ENCODE measurements at regions not wholly inside any gene's neighbourhood (a gene's known extent, or its start where the extent isn't known, plus 50 kb on each side); places are given as distances from the start of the nearest gene placed in this dataset.

- Histone ChIP-seq H3K4me3 (ENCODE audit: low read length) (no peak overlapping the region), H3K27ac (ENCODE audit: low read length) (no peak overlapping the region), H3K27me3 (ENCODE audit: insufficient read depth, low read length) (peaks cover 15% of the 10 kb centered on the region), H3K4me1 (ENCODE audit: insufficient read depth, low read length) (peaks cover 4% of the 10 kb centered on the region; the same call in 1 of the 2 replicates), H3K9me3 (ENCODE audit: insufficient read depth, low read depth, low read length) (no peaks in the 10 kb centered on the region), H3K36me3 (ENCODE audit: insufficient read depth, low read depth, low read length) (no peaks in the 10 kb centered on the region), H3K9ac (ENCODE audit: low read depth, low read length) (no peak overlapping the region)
These were observed 109.7 kb downstream of the NOL4 start for GRCh38 chr18:34114996-34115395.

GRCh38 chr18:34108206-34108605, 116.5 kb downstream of the NOL4 start:
- Histone ChIP-seq H3K36me3 (ENCODE audit: insufficient read depth, low read depth, low read length) (no peaks in the 10 kb centered on the region), H3K4me1 (ENCODE audit: insufficient read depth, low read length) (no peaks in the 10 kb centered on the region), H3K27me3 (ENCODE audit: insufficient read depth, low read length) (no peaks in the 10 kb centered on the region), H3K9ac (ENCODE audit: low read depth, low read length) (no peak overlapping the region), H3K4me3 (ENCODE audit: low read length) (no peak overlapping the region), H3K9me3 (ENCODE audit: insufficient read depth, low read depth, low read length) (peaks cover 15% of the 10 kb centered on the region; the same call in 1 of the 2 replicates), H3K27ac (ENCODE audit: low read length) (no peak overlapping the region)

- Histone ChIP-seq H3K27ac (ENCODE audit: low read length) (no peak overlapping the region), H3K27me3 (ENCODE audit: insufficient read depth, low read length) (no peaks in the 10 kb centered on the region), H3K4me3 (ENCODE audit: low read length) (no peak overlapping the region), H3K9me3 (ENCODE audit: insufficient read depth, low read depth, low read length) (no peaks in the 10 kb centered on the region), H3K36me3 (ENCODE audit: insufficient read depth, low read depth, low read length) (no peaks in the 10 kb centered on the region), H3K9ac (ENCODE audit: low read depth, low read length) (no peak overlapping the region), H3K4me1 (ENCODE audit: insufficient read depth, low read length) (no peaks in the 10 kb centered on the region)
These were observed 126.6 kb downstream of the NOL4 start for GRCh38 chr18:34098109-34098508.

GRCh38 chr18:34097312-34097711, 127.4 kb downstream of the NOL4 start:
- Histone ChIP-seq H3K4me1 (ENCODE audit: insufficient read depth, low read length) (no peaks in the 10 kb centered on the region), H3K4me3 (ENCODE audit: low read length) (no peak overlapping the region), H3K27ac (ENCODE audit: low read length) (no peak overlapping the region), H3K9ac (ENCODE audit: low read depth, low read length) (no peak overlapping the region), H3K9me3 (ENCODE audit: insufficient read depth, low read depth, low read length) (no peaks in the 10 kb centered on the region), H3K27me3 (ENCODE audit: insufficient read depth, low read length) (no peaks in the 10 kb centered on the region), H3K36me3 (ENCODE audit: insufficient read depth, low read depth, low read length) (no peaks in the 10 kb centered on the region)

- Histone ChIP-seq H3K9me3 (ENCODE audit: insufficient read depth, low read depth, low read length) (no peaks in the 10 kb centered on the region), H3K27me3 (ENCODE audit: insufficient read depth, low read length) (no peaks in the 10 kb centered on the region), H3K27ac (ENCODE audit: low read length) (no peak overlapping the region), H3K4me1 (ENCODE audit: insufficient read depth, low read length) (no peaks in the 10 kb centered on the region), H3K9ac (ENCODE audit: low read depth, low read length) (no peak overlapping the region), H3K36me3 (ENCODE audit: insufficient read depth, low read depth, low read length) (no peaks in the 10 kb centered on the region), H3K4me3 (ENCODE audit: low read length) (no peak overlapping the region)
These were observed 130.6 kb downstream of the NOL4 start for GRCh38 chr18:34094148-34094547.

GRCh38 chr18:34092796-34093195, 131.9 kb downstream of the NOL4 start:
- Histone ChIP-seq H3K36me3 (ENCODE audit: insufficient read depth, low read depth, low read length) (no peaks in the 10 kb centered on the region), H3K9me3 (ENCODE audit: insufficient read depth, low read depth, low read length) (no peaks in the 10 kb centered on the region), H3K4me3 (ENCODE audit: low read length) (no peak overlapping the region), H3K4me1 (ENCODE audit: insufficient read depth, low read length) (no peaks in the 10 kb centered on the region), H3K9ac (ENCODE audit: low read depth, low read length) (no peak overlapping the region), H3K27ac (ENCODE audit: low read length) (no peak overlapping the region), H3K27me3 (ENCODE audit: insufficient read depth, low read length) (no peaks in the 10 kb centered on the region)

- Histone ChIP-seq H3K9me3 (ENCODE audit: insufficient read depth, low read depth, low read length) (no peaks in the 10 kb centered on the region), H3K4me1 (ENCODE audit: insufficient read depth, low read length) (no peaks in the 10 kb centered on the region), H3K9ac (ENCODE audit: low read depth, low read length) (no peak overlapping the region), H3K36me3 (ENCODE audit: insufficient read depth, low read depth, low read length) (no peaks in the 10 kb centered on the region), H3K4me3 (ENCODE audit: low read length) (no peak overlapping the region), H3K27me3 (ENCODE audit: insufficient read depth, low read length) (no peaks in the 10 kb centered on the region), H3K27ac (ENCODE audit: low read length) (no peak overlapping the region)
These were observed 138.3 kb downstream of the NOL4 start for GRCh38 chr18:34086370-34086769.

- Histone ChIP-seq H3K27ac (ENCODE audit: low read length) (no peak overlapping the region), H3K9ac (ENCODE audit: low read depth, low read length) (no peak overlapping the region), H3K27me3 (ENCODE audit: insufficient read depth, low read length) (no peaks in the 10 kb centered on the region), H3K4me1 (ENCODE audit: insufficient read depth, low read length) (no peaks in the 10 kb centered on the region), H3K9me3 (ENCODE audit: insufficient read depth, low read depth, low read length) (no peaks in the 10 kb centered on the region), H3K36me3 (ENCODE audit: insufficient read depth, low read depth, low read length) (no peaks in the 10 kb centered on the region), H3K4me3 (ENCODE audit: low read length) (no peak overlapping the region)
These were observed 139.5 kb downstream of the NOL4 start for GRCh38 chr18:34085140-34085739.

- no peak overlapping the region for H3K27ac ChIP-seq (ENCODE audit: low read length)
- no peaks in the 10 kb centered on the region for H3K36me3 ChIP-seq (ENCODE audit: insufficient read depth, low read depth, low read length)
- no peak overlapping the region for H3K9ac ChIP-seq (ENCODE audit: low read depth, low read length)
- no peak overlapping the region for H3K4me3 ChIP-seq (ENCODE audit: low read length)
- H3K4me1 ChIP-seq (ENCODE audit: insufficient read depth, low read length): no peaks in the 10 kb centered on the region
- H3K27me3 ChIP-seq (ENCODE audit: insufficient read depth, low read length): no peaks in the 10 kb centered on the region
- H3K9me3 ChIP-seq (ENCODE audit: insufficient read depth, low read depth, low read length): no peaks in the 10 kb centered on the region
These were observed 140.1 kb downstream of the NOL4 start for GRCh38 chr18:34084635-34085034.

- Histone ChIP-seq H3K9me3 (ENCODE audit: insufficient read depth, low read depth, low read length) (no peaks in the 10 kb centered on the region), H3K9ac (ENCODE audit: low read depth, low read length) (no peak overlapping the region), H3K4me1 (ENCODE audit: insufficient read depth, low read length) (no peaks in the 10 kb centered on the region), H3K4me3 (ENCODE audit: low read length) (no peak overlapping the region), H3K36me3 (ENCODE audit: insufficient read depth, low read depth, low read length) (no peaks in the 10 kb centered on the region), H3K27me3 (ENCODE audit: insufficient read depth, low read length) (no peaks in the 10 kb centered on the region), H3K27ac (ENCODE audit: low read length) (no peak overlapping the region)
These were observed 140.7 kb downstream of the NOL4 start for GRCh38 chr18:34083910-34084535.

- Histone ChIP-seq H3K9ac (ENCODE audit: low read depth, low read length) (no peak overlapping the region), H3K27me3 (ENCODE audit: insufficient read depth, low read length) (no peaks in the 10 kb centered on the region), H3K27ac (ENCODE audit: low read length) (no peak overlapping the region), H3K36me3 (ENCODE audit: insufficient read depth, low read depth, low read length) (no peaks in the 10 kb centered on the region), H3K9me3 (ENCODE audit: insufficient read depth, low read depth, low read length) (no peaks in the 10 kb centered on the region), H3K4me1 (ENCODE audit: insufficient read depth, low read length) (no peaks in the 10 kb centered on the region), H3K4me3 (ENCODE audit: low read length) (no peak overlapping the region)
These were observed 147.1 kb downstream of the NOL4 start for GRCh38 chr18:34077599-34077998.

- Histone ChIP-seq H3K36me3 (ENCODE audit: insufficient read depth, low read depth, low read length) (no peaks in the 10 kb centered on the region), H3K9ac (ENCODE audit: low read depth, low read length) (no peak overlapping the region), H3K4me1 (ENCODE audit: insufficient read depth, low read length) (no peaks in the 10 kb centered on the region), H3K27ac (ENCODE audit: low read length) (no peak overlapping the region), H3K4me3 (ENCODE audit: low read length) (no peak overlapping the region), H3K27me3 (ENCODE audit: insufficient read depth, low read length) (no peaks in the 10 kb centered on the region), H3K9me3 (ENCODE audit: insufficient read depth, low read depth, low read length) (no peaks in the 10 kb centered on the region)
These were observed 148.5 kb downstream of the NOL4 start for GRCh38 chr18:34075963-34076860.

All from iPS-20b (cell line).